ENCODE measurements at regions not wholly inside any gene's neighbourhood (a gene's known extent, or its start where the extent isn't known, plus 50 kb on each side); places are given as distances from the start of the nearest gene placed in this dataset.

DNA sequence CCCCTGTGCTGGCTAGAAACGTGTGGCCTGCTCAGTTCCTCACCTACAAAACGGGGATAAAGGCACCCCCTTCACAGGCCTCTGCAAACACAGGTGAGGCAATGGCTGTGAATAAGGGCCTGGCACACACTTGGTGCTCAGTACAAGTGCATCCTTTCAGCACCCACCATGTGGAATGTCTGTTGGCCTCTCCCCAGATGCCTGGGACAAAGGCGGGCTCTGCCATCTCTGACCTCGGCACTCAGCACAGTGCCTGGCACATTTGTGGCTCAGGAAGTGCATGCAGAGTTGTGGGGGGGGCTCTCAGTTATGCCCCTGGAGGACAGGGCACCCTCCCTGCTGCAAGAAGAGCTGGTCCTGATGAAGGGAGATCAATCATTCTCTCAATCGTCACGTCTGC is 224.6 kb upstream of the RAB6C start:
- TF ChIP-seq POLR2A (IDR thresholded peaks at IDR 0.05), result no peak
- TF ChIP-seq, protein P1, sequence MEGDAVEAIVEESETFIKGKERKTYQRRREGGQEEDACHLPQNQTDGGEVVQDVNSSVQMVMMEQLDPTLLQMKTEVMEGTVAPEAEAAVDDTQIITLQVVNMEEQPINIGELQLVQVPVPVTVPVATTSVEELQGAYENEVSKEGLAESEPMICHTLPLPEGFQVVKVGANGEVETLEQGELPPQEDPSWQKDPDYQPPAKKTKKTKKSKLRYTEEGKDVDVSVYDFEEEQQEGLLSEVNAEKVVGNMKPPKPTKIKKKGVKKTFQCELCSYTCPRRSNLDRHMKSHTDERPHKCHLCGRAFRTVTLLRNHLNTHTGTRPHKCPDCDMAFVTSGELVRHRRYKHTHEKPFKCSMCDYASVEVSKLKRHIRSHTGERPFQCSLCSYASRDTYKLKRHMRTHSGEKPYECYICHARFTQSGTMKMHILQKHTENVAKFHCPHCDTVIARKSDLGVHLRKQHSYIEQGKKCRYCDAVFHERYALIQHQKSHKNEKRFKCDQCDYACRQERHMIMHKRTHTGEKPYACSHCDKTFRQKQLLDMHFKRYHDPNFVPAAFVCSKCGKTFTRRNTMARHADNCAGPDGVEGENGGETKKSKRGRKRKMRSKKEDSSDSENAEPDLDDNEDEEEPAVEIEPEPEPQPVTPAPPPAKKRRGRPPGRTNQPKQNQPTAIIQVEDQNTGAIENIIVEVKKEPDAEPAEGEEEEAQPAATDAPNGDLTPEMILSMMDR (IDR thresholded peaks at IDR 0.05), result no peak

Data from prostate gland (tissue), 2 donors.